ENCODE measurements at regions not wholly inside any gene's neighbourhood (a gene's known extent, or its start where the extent isn't known, plus 50 kb on each side); places are given as distances from the start of the nearest gene placed in this dataset.

DNA sequence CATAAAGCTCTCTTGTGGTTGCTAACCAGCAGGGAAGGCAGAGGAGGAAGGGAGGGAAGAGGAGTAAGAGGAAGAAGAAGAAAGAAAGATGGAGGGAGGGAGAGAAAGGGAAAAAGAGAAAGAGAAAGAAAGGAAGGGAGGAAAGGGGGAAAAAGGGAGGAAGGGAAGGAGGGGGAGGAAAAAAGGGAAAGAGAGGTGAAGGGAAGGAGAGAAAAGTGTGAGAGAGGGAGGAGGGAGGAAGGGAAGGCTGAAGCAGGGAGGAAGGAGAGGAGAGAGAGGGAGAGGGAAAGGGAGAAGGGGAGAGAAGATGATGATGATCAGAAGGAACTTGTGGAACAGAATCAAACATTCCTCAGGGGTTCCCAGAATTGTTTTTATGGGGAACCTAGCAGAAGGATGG is 57.5 kb upstream of the TOX2 start:
- H2AK5ac ChIP-seq (ENCODE audit: insufficient read length, low read length): no peak overlapping the region
- no peaks in the 10 kb centered on the region for H3K27me3 ChIP-seq (ENCODE audit: insufficient read depth, low read length)
- no peaks in the 10 kb centered on the region for H3K23me2 ChIP-seq (ENCODE audit: insufficient read length, low read depth, low read length, poor library complexity, severe bottlenecking)
- no peak overlapping the region for H3T11ph ChIP-seq (ENCODE audit: low read length)
- Mint-ChIP-seq H3K4me3 (no peak overlapping the region), H3K9me3 (no peaks in the 10 kb centered on the region), H3K27ac (no peak overlapping the region), H3K4me1 (no peaks in the 10 kb centered on the region), H3K36me3 (ENCODE audit: insufficient read depth in 1 of 3, low read depth in 3 of 3) (no peaks in the 10 kb centered on the region), H3K27me3 (ENCODE audit: low read depth) (peaks cover 3% of the 10 kb centered on the region; the same call in 1 of the 2 replicates)
- H2BK5ac ChIP-seq (ENCODE audit: insufficient read length, low read length): no peak overlapping the region
- H3K4me1 ChIP-seq (ENCODE audit: insufficient read depth, low read length): no peaks in the 10 kb centered on the region
- no peak for DNase-seq
- TF ChIP-seq CTCF (conservative IDR thresholded peaks at IDR 0.05): no peak
- no peak overlapping the region for H2BK120ac ChIP-seq (ENCODE audit: low read depth, low read length, poor library complexity, severe bottlenecking)
- H3K27ac ChIP-seq (ENCODE audit: insufficient read length, low read depth, low read length): no peak overlapping the region
- H3K23ac ChIP-seq (ENCODE audit: insufficient read length, low read depth, low read length): no peak overlapping the region
- H2AFZ ChIP-seq (ENCODE audit: low read length): no peak overlapping the region
- no peak overlapping the region for H4K8ac ChIP-seq (replicated peaks; ENCODE audit: insufficient read length, low read depth, low read length)
- no peak overlapping the region for H4K91ac ChIP-seq (ENCODE audit: insufficient read length, low read depth, low read length)
- no peak overlapping the region for H4K5ac ChIP-seq (ENCODE audit: insufficient read length, low read depth, low read length)
- H4K20me1 ChIP-seq (ENCODE audit: control insufficient read depth, insufficient read depth, insufficient read length): no peaks in the 10 kb centered on the region
- no peak overlapping the region for H2BK20ac ChIP-seq (ENCODE audit: low read depth, low read length, poor library complexity, severe bottlenecking)
- no peak overlapping the region for H3K18ac ChIP-seq (ENCODE audit: insufficient read length, low read depth, low read length)
- H3K79me2 ChIP-seq (ENCODE audit: insufficient read depth, low read length): no peaks in the 10 kb centered on the region
- H3K9ac ChIP-seq (ENCODE audit: extremely low read depth, insufficient read length, low read length): no peak overlapping the region
- H3K14ac ChIP-seq (ENCODE audit: insufficient read depth, low read length): no peak overlapping the region
- no peaks in the 10 kb centered on the region for H3K9me3 ChIP-seq (ENCODE audit: control insufficient read depth, low read depth, low read length)
- H3K56ac ChIP-seq (ENCODE audit: insufficient read length, low read depth, low read length): no peak overlapping the region
- H3K4me2 ChIP-seq (ENCODE audit: insufficient read depth, insufficient read length, low read length): no peak overlapping the region
- no peak overlapping the region for H3K4ac ChIP-seq (ENCODE audit: low read depth, low read length)
- H3K79me1 ChIP-seq (ENCODE audit: insufficient read depth, low read depth, low read length, poor library complexity, severe bottlenecking): no peaks in the 10 kb centered on the region
- no peak overlapping the region for H2BK15ac ChIP-seq (ENCODE audit: low read depth, low read length)
- H2BK12ac ChIP-seq (ENCODE audit: insufficient read length, low read depth, low read length): no peak overlapping the region
